ENCODE measurements at regions not wholly inside any gene's neighbourhood (a gene's known extent, or its start where the extent isn't known, plus 50 kb on each side); places are given as distances from the start of the nearest gene placed in this dataset.
"Not testable (repeated sequence)": the region's sequence is repeated elsewhere in the genome, so short reads cannot be mapped to it uniquely, and the experiment has no call there.

DNA sequence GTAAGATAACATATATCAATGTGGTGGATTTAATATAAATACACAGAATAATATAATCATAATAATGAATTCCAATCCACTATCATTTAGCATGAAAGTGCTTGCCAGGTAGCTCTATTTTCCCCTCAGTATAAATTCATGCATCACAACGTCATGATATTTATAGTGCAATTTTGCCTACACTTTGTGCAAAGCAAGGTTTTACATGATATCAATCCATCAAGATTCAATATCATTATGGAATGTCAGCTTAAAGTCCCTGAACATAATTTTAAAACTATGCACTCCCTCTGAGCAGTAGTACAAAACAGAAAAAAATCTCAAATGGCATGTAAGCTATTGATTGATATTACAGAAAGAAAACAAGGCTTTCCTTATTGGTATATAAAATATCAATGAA is 962.2 kb upstream of the PCDH20 start:
- no peak overlapping the region for H3K4me3 ChIP-seq
- no peaks in the 10 kb centered on the region for H3K27me3 ChIP-seq
- no peaks in the 10 kb centered on the region for H3K36me3 ChIP-seq
- H3K27ac ChIP-seq: no peak overlapping the region
- 50 to 64% methylated on average over 1 of the region's 1 CpG for WGBS, 2 donors (ENCODE audit: low coverage in 1 of 2)
- no peaks in the 10 kb centered on the region for H3K9me3 ChIP-seq
- ATAC-seq: no peak
- TF ChIP-seq, protein P1, sequence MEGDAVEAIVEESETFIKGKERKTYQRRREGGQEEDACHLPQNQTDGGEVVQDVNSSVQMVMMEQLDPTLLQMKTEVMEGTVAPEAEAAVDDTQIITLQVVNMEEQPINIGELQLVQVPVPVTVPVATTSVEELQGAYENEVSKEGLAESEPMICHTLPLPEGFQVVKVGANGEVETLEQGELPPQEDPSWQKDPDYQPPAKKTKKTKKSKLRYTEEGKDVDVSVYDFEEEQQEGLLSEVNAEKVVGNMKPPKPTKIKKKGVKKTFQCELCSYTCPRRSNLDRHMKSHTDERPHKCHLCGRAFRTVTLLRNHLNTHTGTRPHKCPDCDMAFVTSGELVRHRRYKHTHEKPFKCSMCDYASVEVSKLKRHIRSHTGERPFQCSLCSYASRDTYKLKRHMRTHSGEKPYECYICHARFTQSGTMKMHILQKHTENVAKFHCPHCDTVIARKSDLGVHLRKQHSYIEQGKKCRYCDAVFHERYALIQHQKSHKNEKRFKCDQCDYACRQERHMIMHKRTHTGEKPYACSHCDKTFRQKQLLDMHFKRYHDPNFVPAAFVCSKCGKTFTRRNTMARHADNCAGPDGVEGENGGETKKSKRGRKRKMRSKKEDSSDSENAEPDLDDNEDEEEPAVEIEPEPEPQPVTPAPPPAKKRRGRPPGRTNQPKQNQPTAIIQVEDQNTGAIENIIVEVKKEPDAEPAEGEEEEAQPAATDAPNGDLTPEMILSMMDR (IDR thresholded peaks at IDR 0.05): no peak
- TF ChIP-seq POLR2A (IDR thresholded peaks at IDR 0.05) (no peak), POLR2AphosphoS5 (IDR thresholded peaks at IDR 0.05) (no peak), EP300 (IDR thresholded peaks at IDR 0.05) (no peak)
- no peaks in the 10 kb centered on the region for H3K4me1 ChIP-seq

DNA sequence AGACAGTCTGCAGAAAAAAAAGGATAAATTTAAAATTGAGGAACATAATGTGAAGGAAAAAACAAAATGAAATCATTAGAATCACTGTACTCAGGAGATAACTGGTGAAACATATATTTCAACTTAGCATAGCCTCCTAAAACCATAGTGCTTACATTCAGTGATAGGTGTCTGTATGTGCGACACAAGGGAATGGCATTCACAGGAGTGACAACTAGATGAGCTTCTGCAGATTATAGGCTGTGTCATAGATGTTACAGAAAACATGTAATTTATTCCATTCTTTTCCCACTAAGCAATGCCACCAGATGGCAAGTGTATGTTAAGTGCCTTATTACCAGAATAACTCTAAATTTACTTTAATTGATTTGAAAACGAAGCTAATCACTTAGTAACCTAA is 960.0 kb upstream of the PCDH20 start:
- TF ChIP-seq POLR2AphosphoS5 (IDR thresholded peaks at IDR 0.05) (no peak), EP300 (IDR thresholded peaks at IDR 0.05) (no peak), POLR2A (IDR thresholded peaks at IDR 0.05) (no peak)
- TF ChIP-seq, protein P1 (IDR thresholded peaks at IDR 0.05): no peak
- Histone ChIP-seq H3K27ac (no peak overlapping the region), H3K9me3 (no peaks in the 10 kb centered on the region), H3K4me3 (no peak overlapping the region), H3K4me1 (no peaks in the 10 kb centered on the region), H3K27me3 (no peaks in the 10 kb centered on the region), H3K36me3 (no peaks in the 10 kb centered on the region)
- ATAC-seq: no peak
- 83 to 87% methylated on average over 2 of the region's 2 CpGs for WGBS, 2 donors (ENCODE audit: low coverage in 1 of 2)

DNA sequence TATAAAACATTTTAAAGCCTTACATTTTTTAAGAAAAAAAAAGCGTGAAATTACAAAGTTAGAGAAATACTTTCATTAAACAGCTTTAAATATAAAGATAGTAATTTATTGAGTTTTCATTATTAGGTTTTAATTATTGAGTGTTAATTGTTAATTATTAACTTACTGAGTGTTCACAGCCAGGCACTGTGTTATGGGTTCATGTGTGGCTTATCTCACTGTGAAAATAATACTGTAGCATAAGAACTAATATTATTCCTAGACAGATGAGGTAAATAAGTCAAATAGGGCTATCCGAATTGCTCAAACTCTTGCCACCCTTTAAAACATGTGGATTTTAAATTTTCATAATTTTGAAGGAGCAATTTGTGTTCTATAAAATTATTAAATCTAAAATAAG is 956.1 kb upstream of the PCDH20 start:
- 73 to 76% methylated on average over 2 of the region's 2 CpGs for WGBS, 2 donors (ENCODE audit: low coverage in 1 of 2)
- TF ChIP-seq, protein P1 (IDR thresholded peaks at IDR 0.05): no peak
- TF ChIP-seq POLR2A (IDR thresholded peaks at IDR 0.05) (no peak), EP300 (IDR thresholded peaks at IDR 0.05) (no peak), POLR2AphosphoS5 (IDR thresholded peaks at IDR 0.05) (no peak)
- no peak for ATAC-seq
- no peaks in the 10 kb centered on the region for H3K27me3 ChIP-seq
- H3K27ac ChIP-seq: no peak overlapping the region
- no peak overlapping the region for H3K4me3 ChIP-seq
- no peaks in the 10 kb centered on the region for H3K36me3 ChIP-seq
- H3K9me3 ChIP-seq: no peaks in the 10 kb centered on the region
- H3K4me1 ChIP-seq: no peaks in the 10 kb centered on the region

DNA sequence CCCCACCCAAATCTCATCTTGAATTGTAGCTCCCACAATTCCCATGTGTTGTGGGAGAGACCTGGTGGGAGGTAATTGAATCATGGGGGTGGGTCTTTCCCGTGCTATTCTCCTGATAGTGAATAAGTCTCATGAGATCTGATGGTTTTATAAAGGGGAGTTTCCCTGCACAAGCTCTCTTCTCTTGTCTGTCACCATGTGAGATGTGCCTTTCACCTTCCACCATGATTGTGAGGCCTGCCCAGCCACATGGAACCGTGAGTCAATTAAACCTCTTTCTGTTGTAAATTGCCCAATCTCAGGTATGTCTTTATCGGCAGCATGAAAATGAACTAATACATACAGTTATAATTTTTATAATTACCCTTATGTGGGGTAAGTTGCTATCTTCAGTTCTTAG is 952.3 kb upstream of the PCDH20 start:
- not testable (repeated sequence) for H3K27me3 ChIP-seq, ATAC-seq, H3K36me3 ChIP-seq, H3K4me3 ChIP-seq, H3K4me1 ChIP-seq, H3K9me3 ChIP-seq, H3K27ac ChIP-seq
- WGBS, 2 donors (ENCODE audit: low coverage in 1 of 2): 78 to 89% methylated on average over 3 of the region's 3 CpGs

GRCh38 chr13:62360609-62361008 is 945.0 kb upstream of the PCDH20 start:
- Histone ChIP-seq H3K4me3 (no peak overlapping the region), H3K9me3 (no peaks in the 10 kb centered on the region), H3K27me3 (no peaks in the 10 kb centered on the region), H3K27ac (no peak overlapping the region), H3K36me3 (no peaks in the 10 kb centered on the region), H3K4me1 (no peaks in the 10 kb centered on the region)
- no peak for ATAC-seq
- no peak for TF ChIP-seq POLR2AphosphoS5 (IDR thresholded peaks at IDR 0.05)
- TF ChIP-seq, protein P1 (IDR thresholded peaks at IDR 0.05): no peak
- TF ChIP-seq EP300 (IDR thresholded peaks at IDR 0.05): no peak
- no peak for TF ChIP-seq POLR2A (IDR thresholded peaks at IDR 0.05)

GRCh38 chr13:62358646-62358932 is 942.9 kb upstream of the PCDH20 start:
- no peak for ATAC-seq
- TF ChIP-seq EP300 (IDR thresholded peaks at IDR 0.05) (no peak), POLR2A (IDR thresholded peaks at IDR 0.05) (no peak), POLR2AphosphoS5 (IDR thresholded peaks at IDR 0.05) (no peak)
- H3K27ac ChIP-seq: no peak overlapping the region
- H3K4me3 ChIP-seq: no peak overlapping the region
- H3K27me3 ChIP-seq: no peaks in the 10 kb centered on the region
- H3K4me1 ChIP-seq: no peaks in the 10 kb centered on the region
- H3K36me3 ChIP-seq: no peaks in the 10 kb centered on the region
- H3K9me3 ChIP-seq: no peaks in the 10 kb centered on the region

All from gastroesophageal sphincter (tissue), 4 donors.